KMS-11 (cell line): ENCODE measurements at regions not wholly inside any gene's neighbourhood (a gene's known extent, or its start where the extent isn't known, plus 50 kb on each side); places are given as distances from the start of the nearest gene placed in this dataset.

ENCODE experiments used
- H2AFZ ChIP-seq: fragments of 200-600 bp; sonication (generic); 2 replicates; pipeline ENCODE4 v1.6.1; 2016; ENCODE audit warnings: antibody characterized with exemption, mixed run types, low read depth
- H3K27ac ChIP-seq: fragments of 200-600 bp; sonication (generic); 2 replicates; pipeline ENCODE4 v1.6.1; 2016; ENCODE audit warnings: mild to moderate bottlenecking, mixed run types
- H3K27me3 ChIP-seq: fragments of 200-600 bp; sonication (generic); 2 replicates; pipeline ENCODE4 v1.6.1; 2017; ENCODE audit warnings: mild to moderate bottlenecking, low read depth, mixed run types, moderate library complexity; ENCODE audit not compliant: insufficient read depth
- H3K36me3 ChIP-seq: fragments of 200-600 bp; sonication (generic); 2 replicates; pipeline ENCODE4 v1.6.1; 2017; ENCODE audit warnings: mild to moderate bottlenecking, mixed run types; ENCODE audit not compliant: insufficient read depth
- H3K4me1 ChIP-seq: fragments of 200-600 bp; sonication (generic); 2 replicates; pipeline ENCODE4 v1.6.1; 2016; ENCODE audit warnings: mild to moderate bottlenecking, low read depth, mixed run types; ENCODE audit not compliant: poor library complexity, severe bottlenecking
- H3K4me2 ChIP-seq: fragments of 200-600 bp; sonication (generic); 2 replicates; pipeline ENCODE4 v1.7.0; 2016; ENCODE audit warnings: mild to moderate bottlenecking, mixed run types
- H3K4me3 ChIP-seq: fragments of 200-600 bp; sonication (generic); IDR thresholded peaks from 2 replicates; pipeline ENCODE4 v1.6.1; 2017; ENCODE audit warnings: low read depth, low read length, mixed read lengths; ENCODE audit not compliant: insufficient read depth
- H3K79me2 ChIP-seq: fragments of 200-600 bp; sonication (generic); 2 replicates; pipeline ENCODE4 v1.6.1; 2016; ENCODE audit warnings: low read depth, mixed run types; ENCODE audit not compliant: insufficient read depth
- H3K9ac ChIP-seq: fragments of 200-600 bp; sonication (generic); 2 replicates; pipeline ENCODE4 v1.6.1; 2016; ENCODE audit warnings: mild to moderate bottlenecking, mixed run types
- H4K20me1 ChIP-seq: fragments of 200-600 bp; sonication (generic); 2 replicates; pipeline ENCODE4 v1.6.1; 2016; ENCODE audit warnings: mild to moderate bottlenecking, mixed run types; ENCODE audit not compliant: insufficient read depth
- CTCF ChIP-seq: fragments of 200-600 bp; sonication (generic); conservative IDR thresholded peaks from 2 replicates; pipeline ENCODE4 v1.6.1; 2017; ENCODE audit warnings: low read depth, mild to moderate bottlenecking, antibody characterized with exemption, low read length, moderate library complexity, mixed read lengths

- no peak for TF ChIP-seq CTCF
- no peaks in the 10 kb centered on the region for H4K20me1 ChIP-seq
- no peak overlapping the region for H3K27ac ChIP-seq
- no peaks in the 10 kb centered on the region for H3K27me3 ChIP-seq
- no peaks in the 10 kb centered on the region for H3K4me1 ChIP-seq
- H3K4me3 ChIP-seq: no peak overlapping the region
- H3K79me2 ChIP-seq: no peaks in the 10 kb centered on the region
- no peak overlapping the region for H3K4me2 ChIP-seq
- H3K36me3 ChIP-seq: no peaks in the 10 kb centered on the region
- no peak overlapping the region for H2AFZ ChIP-seq
- H3K9ac ChIP-seq: no peak overlapping the region
These were observed 89.4 kb downstream of the CHD9NB start for GRCh38 chr16:52963212-52963854.

GRCh38 chr16:52958951-52959350 lies 93.7 kb downstream of the CHD9NB start:
- no peak overlapping the region for H2AFZ ChIP-seq
- no peak overlapping the region for H3K27ac ChIP-seq
- no peak overlapping the region for H3K4me3 ChIP-seq
- H3K36me3 ChIP-seq: no peaks in the 10 kb centered on the region
- H3K4me2 ChIP-seq: no peak overlapping the region
- TF ChIP-seq CTCF: no peak
- no peaks in the 10 kb centered on the region for H3K27me3 ChIP-seq
- H3K79me2 ChIP-seq: no peaks in the 10 kb centered on the region
- no peak overlapping the region for H3K9ac ChIP-seq
- no peaks in the 10 kb centered on the region for H4K20me1 ChIP-seq
- no peaks in the 10 kb centered on the region for H3K4me1 ChIP-seq

GRCh38 chr16:52957199-52957598 lies 95.5 kb downstream of the CHD9NB start:
- Histone ChIP-seq H3K36me3 (no peaks in the 10 kb centered on the region), H3K4me1 (no peaks in the 10 kb centered on the region), H4K20me1 (no peaks in the 10 kb centered on the region), H3K27ac (no peak overlapping the region), H3K9ac (no peak overlapping the region), H3K4me3 (no peak overlapping the region), H3K4me2 (no peak overlapping the region), H3K79me2 (no peaks in the 10 kb centered on the region), H2AFZ (no peak overlapping the region), H3K27me3 (no peaks in the 10 kb centered on the region)
- no peak for TF ChIP-seq CTCF

- Histone ChIP-seq H3K27ac (no peak overlapping the region), H3K4me1 (no peaks in the 10 kb centered on the region), H3K4me3 (no peak overlapping the region), H3K4me2 (no peak overlapping the region), H3K9ac (no peak overlapping the region), H3K27me3 (no peaks in the 10 kb centered on the region), H3K36me3 (no peaks in the 10 kb centered on the region), H4K20me1 (no peaks in the 10 kb centered on the region), H3K79me2 (no peaks in the 10 kb centered on the region), H2AFZ (no peak overlapping the region)
- TF ChIP-seq CTCF: no peak
These were observed 96.7 kb downstream of the CHD9NB start for GRCh38 chr16:52956044-52956443.
